Fibroblast of lung (primary cell): ENCODE measurements at regions not wholly inside any gene's neighbourhood (a gene's known extent, or its start where the extent isn't known, plus 50 kb on each side); places are given as distances from the start of the nearest gene placed in this dataset.

Source experiments
- EZH2 ChIP-seq: IDR thresholded peaks from 2 replicates; pipeline ENCODE4 v1.5.1; 2012; ENCODE audit warnings: low read length, control low read depth, mild to moderate bottlenecking; ENCODE audit errors: missing control alignments
- TF ChIP-seq, protein P1 (sequence below), 2 donors: IDR thresholded peaks in 1 of 2; conservative IDR thresholded peaks in 1 of 2; 1 replicate in 1 of 2; 2 replicates in 1 of 2; pipeline ENCODE4 v1.5.1; 2011 to 2012; ENCODE audit warnings: low read length in 2 of 2, control low read depth in 1 of 2, inconsistent platforms in 1 of 2, low read depth in 1 of 2, mild to moderate bottlenecking in 1 of 2

DNA sequence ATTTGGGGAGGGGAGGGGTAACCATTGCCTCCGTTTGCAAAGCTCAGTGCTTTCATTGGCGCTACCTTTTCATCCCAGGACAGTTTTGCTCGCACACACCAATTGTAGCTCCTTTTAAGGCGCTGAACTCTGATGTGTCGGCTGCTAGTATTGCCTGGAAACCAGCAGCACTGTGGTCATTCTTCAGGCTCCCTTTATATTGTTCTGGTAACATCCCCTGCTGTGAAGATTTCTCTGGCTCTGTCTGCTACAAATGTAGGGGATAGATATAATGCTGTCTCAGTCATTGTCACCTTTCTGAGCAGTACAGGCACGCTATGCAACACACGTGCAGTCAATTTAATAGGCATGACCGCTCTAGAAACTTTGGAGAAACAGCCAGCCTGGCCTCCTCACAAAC is 172.9 kb upstream of the SASH1 start:
- TF ChIP-seq, protein P1, sequence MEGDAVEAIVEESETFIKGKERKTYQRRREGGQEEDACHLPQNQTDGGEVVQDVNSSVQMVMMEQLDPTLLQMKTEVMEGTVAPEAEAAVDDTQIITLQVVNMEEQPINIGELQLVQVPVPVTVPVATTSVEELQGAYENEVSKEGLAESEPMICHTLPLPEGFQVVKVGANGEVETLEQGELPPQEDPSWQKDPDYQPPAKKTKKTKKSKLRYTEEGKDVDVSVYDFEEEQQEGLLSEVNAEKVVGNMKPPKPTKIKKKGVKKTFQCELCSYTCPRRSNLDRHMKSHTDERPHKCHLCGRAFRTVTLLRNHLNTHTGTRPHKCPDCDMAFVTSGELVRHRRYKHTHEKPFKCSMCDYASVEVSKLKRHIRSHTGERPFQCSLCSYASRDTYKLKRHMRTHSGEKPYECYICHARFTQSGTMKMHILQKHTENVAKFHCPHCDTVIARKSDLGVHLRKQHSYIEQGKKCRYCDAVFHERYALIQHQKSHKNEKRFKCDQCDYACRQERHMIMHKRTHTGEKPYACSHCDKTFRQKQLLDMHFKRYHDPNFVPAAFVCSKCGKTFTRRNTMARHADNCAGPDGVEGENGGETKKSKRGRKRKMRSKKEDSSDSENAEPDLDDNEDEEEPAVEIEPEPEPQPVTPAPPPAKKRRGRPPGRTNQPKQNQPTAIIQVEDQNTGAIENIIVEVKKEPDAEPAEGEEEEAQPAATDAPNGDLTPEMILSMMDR (conservative IDR thresholded peaks at IDR 0.05 in 1 of 2, IDR thresholded peaks at IDR 0.05 in 1 of 2; ENCODE audit: low read depth in 1 of 2, low read length in 2 of 2) = no peak
- no peak for TF ChIP-seq EZH2
